LHCN-M2 (cell line): ENCODE measurements at regions not wholly inside any gene's neighbourhood (a gene's known extent, or its start where the extent isn't known, plus 50 kb on each side); places are given as distances from the start of the nearest gene placed in this dataset.
"Not testable (repeated sequence)": the region's sequence is repeated elsewhere in the genome, so short reads cannot be mapped to it uniquely, and the experiment has no call there.

Source experiments
- DNase-seq: peaks from one replicate; pipeline ENCODE4 v3.0.0-alpha.2; 2012; ENCODE audit warnings: low read depth

DNA sequence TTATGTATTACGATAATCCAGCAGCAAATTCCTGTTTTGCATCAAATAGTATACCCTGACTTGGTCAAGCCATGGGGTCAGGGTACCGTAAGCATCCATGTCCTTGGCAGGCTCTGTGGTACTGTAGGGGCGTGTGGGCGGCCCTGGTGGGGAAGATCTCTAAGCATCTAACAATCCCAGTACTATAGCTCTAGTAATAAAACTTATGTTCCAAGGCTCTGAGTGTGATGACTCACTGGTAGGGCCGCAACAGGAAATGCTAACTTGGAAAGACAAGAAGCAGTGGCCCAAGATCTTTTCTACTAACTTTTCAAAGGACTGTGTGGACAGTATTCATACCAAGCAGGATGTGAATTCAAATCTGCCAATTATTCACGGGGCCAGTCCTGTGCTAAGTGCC lies 63.8 kb downstream of the CLEC18A start:
- DNase-seq: peak; percentile 35

DNA sequence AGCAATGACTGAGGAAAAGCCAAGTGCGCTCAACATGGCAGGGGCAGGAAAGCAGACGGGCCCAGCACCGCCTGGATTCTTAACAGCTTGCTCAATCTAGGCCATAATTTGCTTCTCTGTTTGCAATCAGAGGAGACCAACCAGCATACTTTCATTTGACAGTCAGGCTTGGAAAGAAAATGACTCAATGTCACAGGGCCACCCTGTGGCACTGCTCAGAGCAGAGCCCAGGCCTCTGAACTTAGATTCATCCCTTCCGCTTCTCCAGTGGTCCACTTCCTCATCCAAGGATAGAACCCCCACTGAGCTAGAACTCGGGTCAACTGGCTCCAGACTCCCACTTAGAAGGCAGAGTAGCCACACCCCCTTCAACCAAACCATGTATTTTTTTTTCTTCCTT lies 65.6 kb downstream of the CLEC18A start:
- not testable (repeated sequence) for DNase-seq

DNA sequence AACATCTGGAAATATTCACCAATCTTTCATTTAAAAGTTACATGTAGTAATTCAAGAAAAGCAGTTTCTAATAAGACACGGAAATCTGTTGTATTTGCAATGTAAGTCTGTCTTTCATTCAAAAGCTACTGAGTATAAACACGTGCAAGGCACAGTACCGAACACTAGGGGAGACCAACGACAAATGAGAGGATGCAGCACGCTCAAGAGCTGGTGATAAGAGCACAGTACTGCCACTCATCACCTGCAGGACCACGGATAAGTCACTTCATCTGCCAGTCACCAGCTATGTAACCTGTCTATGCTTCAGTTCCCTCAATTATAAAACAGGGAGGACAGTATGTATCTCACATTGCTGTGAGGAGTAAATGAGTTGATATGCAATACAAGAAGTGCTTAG lies 67.1 kb downstream of the CLEC18A start:
- DNase-seq: peak; percentile 23

DNA sequence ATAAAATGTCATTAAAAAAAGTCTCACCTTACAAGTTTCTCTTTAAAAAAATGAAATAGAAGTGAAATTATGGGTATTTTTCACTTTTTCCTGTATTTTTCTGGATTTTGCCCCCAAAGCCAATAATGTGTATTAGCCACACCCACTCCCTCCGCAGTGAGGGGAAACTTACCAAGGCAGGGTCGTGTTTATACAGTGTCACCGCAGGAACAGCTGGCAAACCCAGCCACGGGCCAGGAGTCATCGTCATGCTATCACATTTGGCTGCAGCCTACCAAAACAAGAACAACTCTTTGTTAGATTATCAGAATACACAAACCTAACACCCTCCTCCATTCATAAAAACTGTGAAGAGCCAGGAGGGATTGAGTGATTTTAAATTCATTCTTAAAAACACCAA lies 72.1 kb downstream of the CLEC18A start:
- peak; percentile 73 for DNase-seq

DNA sequence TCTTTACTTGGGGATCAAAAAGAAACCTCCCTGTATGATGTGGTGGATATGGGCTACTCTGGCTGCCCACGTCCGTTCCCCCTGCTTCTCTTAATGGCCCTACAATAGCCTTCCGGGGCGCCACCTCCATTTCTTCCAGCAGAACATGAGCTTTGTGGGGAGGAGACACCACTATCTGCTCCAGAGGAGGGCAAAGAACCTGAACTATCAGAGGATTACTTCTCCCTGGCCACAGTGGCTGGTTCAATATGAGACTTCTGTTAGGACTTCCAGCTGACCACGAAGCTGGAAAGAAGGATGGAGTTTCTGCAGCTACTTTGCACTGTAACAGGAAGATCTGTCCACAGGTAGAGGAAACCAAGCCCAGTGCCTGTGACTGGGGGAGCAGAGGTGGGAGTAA lies 72.8 kb downstream of the CLEC18A start:
- DNase-seq: peak; percentile 21

DNA sequence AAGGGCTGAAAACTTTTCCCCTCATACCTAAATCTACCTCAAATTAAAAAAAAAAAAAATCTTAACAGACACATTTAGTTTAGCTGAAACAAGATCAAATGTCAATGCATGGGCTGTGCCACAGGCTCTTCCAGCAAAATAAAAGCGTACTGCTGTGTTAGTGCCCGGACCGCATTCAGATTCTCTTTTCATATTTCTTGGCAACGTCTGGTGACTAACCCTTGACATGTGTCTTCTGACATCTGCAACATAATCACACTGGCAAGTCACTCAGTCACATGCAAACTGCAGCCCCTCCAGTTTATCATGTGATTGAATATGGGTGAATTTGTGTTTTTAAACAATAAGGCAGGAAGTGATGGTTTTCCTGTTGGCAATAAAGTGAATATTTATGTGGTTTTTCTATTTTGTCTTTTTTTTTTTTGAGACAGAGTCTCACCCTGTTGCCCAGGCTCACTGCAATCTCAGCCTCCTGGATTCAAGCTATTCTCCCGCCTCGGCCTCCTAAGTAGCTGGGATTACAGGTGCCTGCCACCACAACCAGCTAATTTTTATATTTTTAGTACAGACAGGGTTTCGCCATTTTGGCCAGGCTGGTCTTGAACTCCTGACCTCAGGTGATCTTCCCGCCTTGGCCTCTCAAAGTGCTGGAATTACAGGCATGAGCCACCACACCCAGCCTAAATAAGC lies 75.2 kb downstream of the CLEC18A start:
- DNase-seq: peak; percentile 77

DNA sequence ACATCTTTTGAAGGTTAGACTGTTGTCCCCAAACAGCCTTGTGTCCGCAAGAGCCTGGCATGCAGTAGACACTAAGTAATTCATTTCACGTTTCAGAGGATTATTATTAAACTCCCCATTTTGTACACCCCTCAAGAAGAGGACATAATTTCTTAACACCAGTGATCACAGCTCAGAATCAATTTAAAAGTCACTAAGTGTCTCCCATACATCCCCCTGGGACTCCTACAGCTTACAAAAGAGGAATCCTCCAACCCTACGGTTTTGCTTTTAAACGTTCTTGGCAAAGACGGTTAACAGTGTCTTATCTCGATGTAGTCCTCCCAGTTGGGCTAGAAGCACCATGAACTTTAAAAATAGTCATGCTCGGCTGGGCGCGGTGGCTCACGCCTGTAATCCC lies 81.2 kb upstream of the PDPR start:
- not testable (repeated sequence) for DNase-seq

DNA sequence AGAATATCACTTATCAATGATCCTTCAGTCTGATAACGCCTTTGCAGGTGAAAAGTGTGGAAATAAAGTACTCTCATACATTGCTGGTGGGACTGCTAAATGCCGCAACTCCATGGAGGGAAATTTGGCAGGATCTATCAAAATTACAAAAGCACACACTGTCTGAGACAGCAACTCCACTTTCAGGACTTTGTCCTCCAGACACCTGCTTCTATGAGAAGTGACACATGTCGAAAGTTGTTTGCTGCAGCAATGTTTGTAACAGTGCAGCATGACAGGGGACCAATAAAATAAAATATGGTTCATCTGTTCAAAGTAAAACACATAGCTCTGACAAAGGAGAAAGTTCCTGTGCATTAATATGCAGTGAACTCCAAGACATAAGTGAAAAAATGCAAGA lies 76.2 kb upstream of the PDPR start:
- not testable (repeated sequence) for DNase-seq

DNA sequence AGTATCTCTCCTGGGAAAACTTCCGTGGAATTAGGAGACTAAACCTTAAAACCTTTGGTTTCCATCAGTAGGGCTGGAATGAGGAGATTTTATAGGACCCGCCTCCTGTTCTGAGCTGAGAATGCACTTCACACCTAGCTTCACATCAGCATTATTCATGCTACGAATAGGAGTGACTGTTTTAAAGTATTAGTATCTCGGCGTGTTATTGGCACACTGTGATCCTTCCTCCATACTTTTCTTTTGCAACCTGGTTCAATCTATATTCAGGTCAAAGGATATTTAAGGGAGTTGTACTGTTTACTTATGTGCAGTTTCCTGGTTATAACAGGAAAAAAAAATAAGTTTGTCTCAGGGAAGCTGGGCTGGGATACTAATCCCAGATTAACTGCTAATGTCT lies 73.6 kb upstream of the PDPR start:
- DNase-seq: not testable (repeated sequence)

DNA sequence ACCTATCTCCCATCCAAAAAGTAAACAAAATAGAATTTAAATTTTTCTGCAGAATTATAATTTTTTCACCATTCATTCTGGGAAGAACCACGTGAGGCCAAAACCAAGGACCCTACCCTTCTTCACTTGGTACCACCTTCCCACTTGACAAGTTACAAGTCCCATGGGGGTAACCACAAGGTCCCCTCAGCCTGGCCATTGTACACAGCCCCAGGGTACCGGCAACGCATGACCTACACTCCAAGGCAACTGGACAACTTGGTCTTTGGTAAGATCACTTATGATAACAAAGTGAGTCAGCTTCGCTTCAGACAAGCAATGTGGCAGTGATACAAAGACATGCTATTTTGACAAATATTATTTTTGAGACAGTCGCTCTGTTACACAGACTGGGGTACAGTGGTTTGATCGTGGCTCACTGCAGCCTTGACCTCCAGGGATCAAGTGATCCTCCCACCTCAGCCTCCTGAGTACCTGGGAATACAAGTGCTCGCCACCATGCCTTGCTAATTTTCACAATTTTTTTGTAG lies 70.5 kb upstream of the PDPR start:
- peak; percentile 12 for DNase-seq

DNA sequence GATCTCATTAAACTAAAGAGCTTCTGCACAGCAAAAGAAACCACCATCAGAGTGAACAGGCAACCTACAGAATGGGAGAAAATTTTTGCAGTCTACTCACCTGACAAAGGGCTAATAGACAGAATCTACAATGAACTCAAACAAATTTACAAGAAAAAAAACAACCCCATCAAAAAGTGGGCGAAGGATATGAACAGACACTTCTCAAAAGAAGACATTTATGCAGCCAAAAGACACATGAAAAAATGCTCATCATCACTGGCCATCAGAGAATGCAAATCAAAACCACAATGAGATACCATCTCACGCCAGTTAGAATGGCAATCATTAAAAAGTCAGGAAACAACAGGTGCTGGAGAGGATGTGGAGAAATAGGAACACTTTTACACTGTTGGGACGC lies 67.6 kb upstream of the PDPR start:
- DNase-seq: not testable (repeated sequence)

DNA sequence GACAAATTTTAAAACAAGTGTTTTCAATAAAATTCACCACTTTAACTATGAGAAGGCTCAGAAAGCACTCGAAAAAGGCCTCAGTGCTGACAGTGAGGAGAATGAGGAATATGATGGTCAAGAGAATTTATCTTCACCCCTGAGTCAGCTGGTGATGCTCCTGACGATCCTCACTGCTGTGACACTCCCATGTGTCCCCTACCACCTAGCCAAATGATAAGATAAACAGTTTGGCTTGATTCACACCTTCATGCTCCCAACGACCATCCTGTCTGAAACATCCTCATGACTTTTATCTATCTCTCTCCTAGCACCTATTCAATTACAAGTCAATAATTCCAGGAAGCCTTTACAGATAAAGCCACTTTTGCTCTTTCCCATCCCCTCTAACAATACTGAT lies 66.0 kb upstream of the PDPR start:
- DNase-seq: not testable (repeated sequence)

DNA sequence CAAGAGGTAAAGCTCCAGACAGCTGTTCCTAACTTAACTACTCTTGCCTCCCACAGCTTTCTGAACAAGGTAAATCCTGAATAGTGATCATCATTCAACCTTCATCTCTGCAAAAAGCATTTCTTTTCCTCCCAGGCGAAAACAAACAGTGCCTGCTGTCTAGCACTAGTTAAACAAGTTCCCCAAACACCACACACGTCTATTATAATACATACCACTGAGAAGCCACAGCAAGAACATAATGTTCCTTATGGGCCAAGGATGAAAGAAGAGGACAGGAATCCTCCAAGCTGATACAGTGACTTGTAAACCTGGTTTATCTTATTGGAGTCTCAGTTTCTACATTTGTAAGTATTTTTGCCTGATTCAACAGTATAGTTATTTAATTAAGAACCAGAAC lies 56.1 kb upstream of the PDPR start:
- DNase-seq: peak; percentile 12

DNA sequence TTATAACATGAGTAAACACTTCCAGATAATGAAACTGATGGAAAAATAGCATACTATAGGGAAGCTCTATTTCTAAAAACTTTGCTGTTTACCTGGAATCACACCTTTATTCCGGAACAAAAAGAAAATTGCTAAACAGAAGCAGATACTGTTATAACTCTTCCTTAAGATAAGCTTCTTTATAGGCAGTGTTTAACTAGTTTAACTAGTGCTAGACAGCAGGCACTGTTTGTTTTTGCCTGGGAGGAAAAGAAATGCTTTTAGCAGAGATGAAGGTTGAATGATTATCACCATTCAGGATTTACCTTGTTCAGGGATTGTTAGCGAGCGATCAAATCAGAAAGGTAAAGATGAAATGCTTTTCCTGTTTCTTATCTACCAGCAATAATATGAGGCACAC lies 54.7 kb upstream of the PDPR start:
- DNase-seq: not testable (repeated sequence)

DNA sequence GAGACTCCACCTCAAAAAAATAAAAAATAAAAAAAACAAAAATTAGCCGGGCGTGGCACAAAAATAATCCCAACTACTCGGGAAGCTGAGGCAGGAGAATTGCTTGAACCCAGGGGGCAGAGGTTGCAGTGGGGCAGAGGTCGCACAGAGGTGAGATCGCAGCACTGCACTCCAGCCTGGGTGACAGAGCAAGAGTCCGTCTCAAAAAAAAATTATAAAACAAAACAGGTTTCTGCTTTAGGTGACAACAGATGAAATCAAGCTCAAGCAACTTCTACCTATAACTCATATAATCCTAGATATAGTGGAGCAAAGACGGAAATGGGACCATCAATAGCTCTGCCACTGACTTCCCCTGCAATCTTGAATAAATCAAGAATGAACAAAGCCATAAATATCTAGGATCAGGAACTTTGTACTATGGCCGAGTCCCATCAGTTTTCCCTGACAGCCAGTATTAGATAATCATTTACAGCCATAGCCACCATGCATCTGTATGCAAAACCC lies 53.6 kb upstream of the PDPR start:
- DNase-seq: not testable (repeated sequence)

DNA sequence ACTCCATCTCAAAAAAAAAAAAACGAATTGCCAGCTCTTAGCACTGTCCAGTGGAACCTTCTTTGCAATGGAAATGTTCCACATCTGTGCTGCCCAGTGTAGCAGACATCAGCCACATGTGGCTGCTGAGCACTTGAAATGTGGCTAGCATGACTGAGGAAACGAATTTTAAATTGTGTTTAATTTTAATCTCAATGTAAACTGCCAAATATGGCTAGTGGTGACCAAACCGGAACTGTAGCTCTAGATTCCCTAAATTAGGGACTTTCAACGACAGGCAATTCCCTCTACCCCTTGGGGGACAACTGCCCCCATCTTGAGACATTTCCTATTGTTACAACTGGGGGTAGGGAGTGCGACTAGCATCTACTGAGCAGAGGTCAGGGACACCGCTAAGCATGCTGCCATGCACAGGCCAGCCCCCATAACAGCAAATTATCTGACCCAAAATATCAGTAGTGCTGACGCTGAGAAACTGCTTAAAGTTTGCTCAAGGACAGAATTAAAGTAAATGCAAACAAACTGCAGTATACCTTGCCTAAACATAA lies 52.4 kb upstream of the PDPR start:
- DNase-seq: not testable (repeated sequence)

DNA sequence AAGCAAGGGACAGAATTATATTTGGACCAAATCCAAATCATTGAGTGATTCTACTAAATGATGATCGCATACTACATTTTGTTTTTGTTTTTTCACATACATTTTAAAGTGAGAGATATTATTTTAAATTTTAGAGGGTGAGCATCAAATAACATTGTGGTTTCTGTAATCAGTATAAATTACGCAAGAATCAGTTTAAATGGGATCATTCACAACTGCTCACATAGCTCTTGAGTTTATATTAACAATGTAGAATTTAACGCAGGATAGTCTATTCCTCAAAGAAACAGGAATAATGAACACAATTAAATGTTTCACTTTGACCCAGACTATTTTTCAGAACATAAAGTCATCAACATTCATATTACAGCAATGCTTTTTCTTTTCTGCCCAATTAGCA lies 51.2 kb upstream of the PDPR start:
- not testable (repeated sequence) for DNase-seq
